ENCODE measurements at regions not wholly inside any gene's neighbourhood (a gene's known extent, or its start where the extent isn't known, plus 50 kb on each side); places are given as distances from the start of the nearest gene placed in this dataset.

- H3K27ac ChIP-seq = no peak overlapping the region
- H3K4me2 ChIP-seq = no peak overlapping the region
- peaks cover 48% of the 10 kb centered on the region for H3K4me1 Mint-ChIP-seq
- H3K27me3 Mint-ChIP-seq (ENCODE audit: insufficient read depth, low read depth) = no peaks in the 10 kb centered on the region
- H3K4me3 ChIP-seq = no peak overlapping the region
- no peaks in the 10 kb centered on the region for H3K36me3 Mint-ChIP-seq
- H3K4me3 Mint-ChIP-seq = no peak overlapping the region
- H3K9ac ChIP-seq = no peak overlapping the region
- H3K9me3 Mint-ChIP-seq = peaks cover 6% of the 10 kb centered on the region
- H3K27ac Mint-ChIP-seq = no peak overlapping the region
- no peaks in the 10 kb centered on the region for H3F3A ChIP-seq (ENCODE audit: low read depth)
- no peak overlapping the region for H2AFZ ChIP-seq (replicated peaks)
- no peak for DNase-seq (ENCODE audit: low spot score)
- no peaks in the 10 kb centered on the region for H3K36me3 ChIP-seq
- no peaks in the 10 kb centered on the region for H3K79me2 ChIP-seq (ENCODE audit: low read depth)
- TF ChIP-seq EZH2phosphoT487 (IDR thresholded peaks at IDR 0.05) (no peak), EZH2 (IDR thresholded peaks at IDR 0.05) (no peak), CTCF (IDR thresholded peaks at IDR 0.05) (no peak)
- no peaks in the 10 kb centered on the region for H3K9me3 ChIP-seq (ENCODE audit: low read depth)
- H3K27me3 ChIP-seq = no peaks in the 10 kb centered on the region
- peaks cover 12% of the 10 kb centered on the region for H4K20me1 ChIP-seq (ENCODE audit: low read depth)
- H3K4me1 ChIP-seq = peaks cover 33% of the 10 kb centered on the region
Observed at GRCh38 chr11:70506658-70506970, 108.3 kb downstream of the CTTN start.

DNA sequence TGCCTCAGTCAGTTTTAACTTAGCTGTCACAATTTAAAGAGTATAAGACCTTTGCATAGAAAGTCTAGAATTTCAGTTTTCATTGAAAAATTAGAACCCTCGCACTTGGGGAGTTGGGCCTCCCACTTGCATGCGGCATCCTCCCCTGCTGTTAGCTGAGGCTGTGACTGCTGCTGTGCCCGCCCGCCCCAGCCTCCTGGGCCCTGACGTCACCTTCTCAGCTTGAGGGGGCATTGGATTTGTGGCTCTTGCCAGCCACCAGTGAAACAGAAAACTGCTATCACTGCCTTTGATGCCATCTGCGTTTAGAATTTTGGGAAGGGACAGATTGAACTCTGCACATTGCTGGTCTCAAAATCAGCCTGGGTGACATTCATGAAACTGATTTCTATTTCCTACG is 108.7 kb downstream of the CTTN start:
- H3K4me1 Mint-ChIP-seq = peaks cover 44% of the 10 kb centered on the region
- Histone ChIP-seq H3K27me3 (no peaks in the 10 kb centered on the region), H3K4me2 (no peak overlapping the region), H3K36me3 (no peaks in the 10 kb centered on the region), H3K4me1 (peaks cover 33% of the 10 kb centered on the region), H3K4me3 (no peak overlapping the region), H3K79me2 (ENCODE audit: low read depth) (no peaks in the 10 kb centered on the region), H3K9ac (no peak overlapping the region), H3K27ac (no peak overlapping the region), H4K20me1 (ENCODE audit: low read depth) (peaks cover 12% of the 10 kb centered on the region), H2AFZ (replicated peaks) (no peak overlapping the region), H3F3A (ENCODE audit: low read depth) (no peaks in the 10 kb centered on the region), H3K9me3 (ENCODE audit: low read depth) (no peaks in the 10 kb centered on the region)
- no peak for TF ChIP-seq EZH2phosphoT487 (IDR thresholded peaks at IDR 0.05)
- no peak for TF ChIP-seq CTCF (IDR thresholded peaks at IDR 0.05)
- no peak for TF ChIP-seq EZH2 (IDR thresholded peaks at IDR 0.05)
- DNase-seq (ENCODE audit: low spot score) = no peak
- H3K27me3 Mint-ChIP-seq (ENCODE audit: insufficient read depth, low read depth) = no peaks in the 10 kb centered on the region
- H3K4me3 Mint-ChIP-seq = no peak overlapping the region
- H3K36me3 Mint-ChIP-seq = no peaks in the 10 kb centered on the region
- no peak overlapping the region for H3K27ac Mint-ChIP-seq
- peaks cover 10% of the 10 kb centered on the region for H3K9me3 Mint-ChIP-seq

GRCh38 chr11:70507466-70508230 is 109.3 kb downstream of the CTTN start:
- no peak overlapping the region for H3K27ac ChIP-seq

More at GRCh38 chr11:70507466-70508230, 109.3 kb downstream of the CTTN start:
- DNase-seq (ENCODE audit: low spot score) = no peak
- no peaks in the 10 kb centered on the region for H3F3A ChIP-seq (ENCODE audit: low read depth)
- H4K20me1 ChIP-seq (ENCODE audit: low read depth) = peaks cover 12% of the 10 kb centered on the region
- H3K4me2 ChIP-seq = no peak overlapping the region
- TF ChIP-seq CTCF (IDR thresholded peaks at IDR 0.05) (no peak), EZH2 (IDR thresholded peaks at IDR 0.05) (no peak), EZH2phosphoT487 (IDR thresholded peaks at IDR 0.05) (no peak)
- peaks cover 5% of the 10 kb centered on the region for H3K9me3 ChIP-seq (ENCODE audit: low read depth)
- H3K9me3 Mint-ChIP-seq = peaks cover 17% of the 10 kb centered on the region
- H3K9ac ChIP-seq = no peak overlapping the region
- H3K27me3 Mint-ChIP-seq (ENCODE audit: insufficient read depth, low read depth) = no peaks in the 10 kb centered on the region
- H3K36me3 ChIP-seq = no peaks in the 10 kb centered on the region
- H3K36me3 Mint-ChIP-seq = no peaks in the 10 kb centered on the region
- peaks cover 33% of the 10 kb centered on the region for H3K4me1 ChIP-seq
- peaks cover 41% of the 10 kb centered on the region for H3K4me1 Mint-ChIP-seq
- H3K4me3 Mint-ChIP-seq = no peak overlapping the region
- H3K27me3 ChIP-seq = no peaks in the 10 kb centered on the region
- H3K27ac Mint-ChIP-seq = no peak overlapping the region
- H2AFZ ChIP-seq (replicated peaks) = no peak overlapping the region
- no peak overlapping the region for H3K4me3 ChIP-seq
- no peaks in the 10 kb centered on the region for H3K79me2 ChIP-seq (ENCODE audit: low read depth)

Measured in neural progenitor cell (in vitro differentiated cells).